IMR-90 (cell line): ENCODE measurements at regions not wholly inside any gene's neighbourhood (a gene's known extent, or its start where the extent isn't known, plus 50 kb on each side); places are given as distances from the start of the nearest gene placed in this dataset.

ENCODE experiments used
- ATAC-seq: fragments of 200-7000 bp; cut with Tn5 transposase; 2 replicates; pipeline ENCODE4 v1.9.1; 2020; ENCODE audit warnings: low read depth, mild to moderate bottlenecking, moderate library complexity
- BruUV-seq: library from RNA; stranded (reverse); fragments of 400-500 nt; replicated peaks from 2 replicates; lab custom pipeline; 2021; lab: Mats Ljungman, UMichigan
- CTCF ChIA-PET: fragments of 300-600 bp; formaldehyde crosslinking; extraction: SDS; loops from one replicate; lab custom pipeline; 2021; ENCODE audit warnings: antibody characterized with exemption; lab: Yijun Ruan, JAX
- POLR2A ChIA-PET: fragments of 300-600 bp; sonication (Branson Sonifier 250); formaldehyde crosslinking; loops from one replicate; lab custom pipeline; 2022; ENCODE audit warnings: antibody characterized with exemption; ENCODE audit not compliant: unreplicated experiment; lab: Charles Lee
- DNase-seq: peaks from one replicate; pipeline ENCODE4 v3.0.0; 2013
- H2AFZ ChIP-seq: replicated peaks from 2 replicates; pipeline ENCODE3; 2013; ENCODE audit warnings: low read length, mild to moderate bottlenecking; ENCODE audit not compliant: poor library complexity
- H2AK5ac ChIP-seq: 2 replicates; pipeline ENCODE4 v1.6.1; 2013; ENCODE audit warnings: low read depth, low read length, inconsistent platforms
- H2AK9ac ChIP-seq: replicated peaks from 2 replicates; pipeline ENCODE3; 2013; ENCODE audit warnings: mild to moderate bottlenecking, low read depth, low read length, moderate library complexity; ENCODE audit not compliant: poor library complexity
- H2BK120ac ChIP-seq: 2 replicates; pipeline ENCODE4 v1.6.1; 2013; ENCODE audit warnings: low read depth, low read length, inconsistent platforms
- H2BK15ac ChIP-seq: 3 replicates; pipeline ENCODE4 v1.6.1; 2013; ENCODE audit warnings: low read depth, low read length, inconsistent platforms
- H2BK20ac ChIP-seq: 2 replicates; pipeline ENCODE4 v1.6.1; 2013; ENCODE audit warnings: low read depth, mild to moderate bottlenecking, inconsistent platforms, low read length, moderate library complexity
- H2BK5ac ChIP-seq: 2 replicates; pipeline ENCODE4 v1.6.1; 2013; ENCODE audit warnings: mild to moderate bottlenecking, low read depth, low read length, inconsistent platforms; ENCODE audit not compliant: poor library complexity, severe bottlenecking
- H3K14ac ChIP-seq: replicated peaks from 2 replicates; pipeline ENCODE4 v1.6.1; 2013; ENCODE audit warnings: low read depth, low read length, inconsistent platforms
- H3K18ac ChIP-seq: 2 replicates; pipeline ENCODE4 v1.6.1; 2013; ENCODE audit warnings: low read depth, low read length, control low read depth
- H3K23ac ChIP-seq: 2 replicates; pipeline ENCODE4 v1.6.1; 2013; ENCODE audit warnings: low read depth, low read length, inconsistent platforms
- H3K27ac ChIP-seq: 2 replicates; pipeline ENCODE4 v1.5.1; 2013; ENCODE audit warnings: mild to moderate bottlenecking, control low read depth, low read length; ENCODE audit not compliant: insufficient read depth
- H3K27me3 ChIP-seq: 2 replicates; pipeline ENCODE4 v1.6.1; 2013; ENCODE audit warnings: low read length; ENCODE audit not compliant: control insufficient read depth, insufficient read depth
- H3K36me3 ChIP-seq: 2 replicates; pipeline ENCODE4 v1.6.1; 2013; ENCODE audit warnings: low read length, mixed read lengths; ENCODE audit not compliant: control insufficient read depth, insufficient read depth
- H3K4ac ChIP-seq: 2 replicates; pipeline ENCODE4 v1.6.1; 2013; ENCODE audit warnings: low read depth, low read length, inconsistent platforms
- H3K4me1 ChIP-seq: 2 replicates; pipeline ENCODE4 v1.6.1; 2013; ENCODE audit warnings: low read length, mixed read lengths; ENCODE audit not compliant: control insufficient read depth, insufficient read depth
- H3K4me2 ChIP-seq: 2 replicates; pipeline ENCODE4 v1.6.1; 2013; ENCODE audit warnings: low read depth, mild to moderate bottlenecking, control low read depth, low read length, moderate library complexity
- H3K4me3 ChIP-seq: 2 replicates; pipeline ENCODE4 v1.5.1; 2013; ENCODE audit warnings: low read depth, mild to moderate bottlenecking, control low read depth, low read length, moderate library complexity; ENCODE audit not compliant: insufficient read depth
- H3K56ac ChIP-seq: 2 replicates; pipeline ENCODE4 v1.6.1; 2013; ENCODE audit warnings: low read length, inconsistent platforms; ENCODE audit not compliant: insufficient read depth; ENCODE audit errors: extremely low read depth
- H3K79me1 ChIP-seq, 2 experiments: 2 replicates each; pipeline ENCODE4 v1.6.1; 2013; ENCODE audit warnings: low read length in 2 of 2, inconsistent platforms in 1 of 2, low read depth in 1 of 2
- H3K9ac ChIP-seq: 2 replicates; pipeline ENCODE4 v1.6.1; 2013; ENCODE audit warnings: low read depth, low read length, control low read depth
- H3K9me1 ChIP-seq: 2 replicates; pipeline ENCODE4 v1.6.1; 2013; ENCODE audit warnings: low read length, inconsistent platforms; ENCODE audit not compliant: insufficient read depth
- H3K9me3 ChIP-seq: 2 replicates; pipeline ENCODE4 v1.6.1; 2013; ENCODE audit warnings: low read length; ENCODE audit not compliant: control insufficient read depth, insufficient read depth
- H4K20me1 ChIP-seq: 2 replicates; pipeline ENCODE4 v1.6.1; 2013; ENCODE audit warnings: low read length, inconsistent platforms; ENCODE audit not compliant: insufficient read depth
- H4K5ac ChIP-seq: 2 replicates; pipeline ENCODE4 v1.6.1; 2013; ENCODE audit warnings: mild to moderate bottlenecking, low read depth, low read length, control low read depth
- H4K8ac ChIP-seq, 2 experiments: 2 replicates each; pipeline ENCODE4 v1.6.1; 2013; ENCODE audit warnings: low read depth in 2 of 2, low read length in 2 of 2, control low read depth in 1 of 2, inconsistent platforms in 1 of 2
- H4K91ac ChIP-seq: 2 replicates; pipeline ENCODE4 v1.6.1; 2013; ENCODE audit warnings: low read depth, low read length, inconsistent platforms; ENCODE audit not compliant: insufficient read depth
- BHLHE40 ChIP-seq: fragments of 150-350 bp; IDR thresholded peaks from 2 replicates; pipeline ENCODE4 v1.6.1; 2016; ENCODE audit warnings: mild to moderate bottlenecking, low read depth, low read length
- CEBPB ChIP-seq: IDR thresholded peaks from 2 replicates; pipeline ENCODE4 v1.6.1; 2012; ENCODE audit warnings: low read depth, low read length, improper control_type of control experiment
- CHD1 ChIP-seq: IDR thresholded peaks from 2 replicates; pipeline ENCODE4 v1.6.1; 2012; ENCODE audit warnings: low read depth, low read length, improper control_type of control experiment
- CTCF ChIP-seq: conservative IDR thresholded peaks from 2 replicates; pipeline ENCODE4 v1.5.1; 2012; ENCODE audit warnings: mild to moderate bottlenecking, low read depth, low read length, improper control_type of control experiment
- ELK1 ChIP-seq: fragments of 150-350 bp; IDR thresholded peaks from 2 replicates; pipeline ENCODE4 v1.6.1; 2016; ENCODE audit warnings: low read depth, mild to moderate bottlenecking, low read length, moderate library complexity, borderline replicate concordance
- FOS ChIP-seq: fragments of 150-350 bp; IDR thresholded peaks from 2 replicates; pipeline ENCODE4 v1.6.1; 2016; ENCODE audit warnings: low read depth, low read length
- MAFK ChIP-seq: IDR thresholded peaks from 2 replicates; pipeline ENCODE4 v1.6.1; 2012; ENCODE audit warnings: low read depth, low read length, improper control_type of control experiment
- MAZ ChIP-seq: IDR thresholded peaks from 2 replicates; pipeline ENCODE4 v1.6.1; 2012; ENCODE audit warnings: low read depth, mild to moderate bottlenecking, low read length, improper control_type of control experiment, moderate library complexity, borderline replicate concordance
- MXI1 ChIP-seq: IDR thresholded peaks from 2 replicates; pipeline ENCODE4 v1.6.1; 2012; ENCODE audit warnings: low read depth, mild to moderate bottlenecking, low read length, moderate library complexity, borderline replicate concordance
- NFE2L2 ChIP-seq: fragments of 150-350 bp; IDR thresholded peaks from 2 replicates; pipeline ENCODE4 v1.6.1; 2016; ENCODE audit warnings: low read depth, mild to moderate bottlenecking, low read length
- POLR2A ChIP-seq: IDR thresholded peaks from 2 replicates; pipeline ENCODE4 v1.6.1; 2012; ENCODE audit warnings: mild to moderate bottlenecking, low read depth, low read length
- RAD21 ChIP-seq: IDR thresholded peaks from 2 replicates; pipeline ENCODE4 v1.6.1; 2012; ENCODE audit warnings: low read length, improper control_type of control experiment
- RCOR1 ChIP-seq: IDR thresholded peaks from 2 replicates; pipeline ENCODE4 v1.6.1; 2012; ENCODE audit warnings: mild to moderate bottlenecking, low read length, improper control_type of control experiment; ENCODE audit not compliant: insufficient replicate concordance
- RFX5 ChIP-seq: IDR thresholded peaks from 2 replicates; pipeline ENCODE4 v1.8.0; 2012; ENCODE audit warnings: low read depth, mild to moderate bottlenecking, low read length, moderate library complexity
- SMC3 ChIP-seq: fragments of 150-350 bp; IDR thresholded peaks from 2 replicates; pipeline ENCODE4 v1.6.1; 2016; ENCODE audit warnings: low read depth, mild to moderate bottlenecking, antibody characterized with exemption, low read length, moderate library complexity
- USF2 ChIP-seq: fragments of 150-350 bp; IDR thresholded peaks from 2 replicates; pipeline ENCODE4 v1.6.1; 2017; ENCODE audit warnings: mild to moderate bottlenecking, antibody characterized with exemption, low read length, low read depth
- WGBS, 2 experiments: methylation state at CpG; one replicate each; pipeline versions ENCODE4 v1.1.5 to v1.1.7; 2013; ENCODE audit warnings: missing lambda C conversion rate in 2 of 2; ENCODE audit not compliant: insufficient read length in 1 of 2; ENCODE audit errors: extremely low coverage in 2 of 2; 5-methylcytosine and 5-hydroxymethylcytosine counted together
- dilution Hi-C: fragments of 300-500 bp; cut with HindIII; formaldehyde crosslinking; loops from one replicate; pipeline ENCODE4 v1.14.3; 2018; ENCODE audit warnings: low sequenced_read_pairs; ENCODE audit not compliant: unreplicated experiment
- in situ Hi-C: fragments of 300-500 bp; cut with MboI; formaldehyde crosslinking; loops from 3 replicates; pipeline ENCODE4 v1.14.3; 2019; ENCODE audit warnings: low sequenced_read_pairs, inconsistent platforms, mixed read lengths
- intact Hi-C: fragments of 100-400 bp; cut with micrococcal nuclease; formaldehyde crosslinking; loops from 2 replicates; pipeline ENCODE4 v1.10.0; 2022

- Histone ChIP-seq H2AK9ac (no peak overlapping the region), H3K79me1 (no peaks in the 10 kb centered on the region), H3K9me1 (no peaks in the 10 kb centered on the region), H3K56ac (no peak overlapping the region), H2BK120ac (no peak overlapping the region), H2AK5ac (no peak overlapping the region), H3K9ac (no peak overlapping the region), H2BK15ac (no peak overlapping the region), H3K4me3 (no peak overlapping the region), H4K91ac (no peak overlapping the region), H2AFZ (no peak overlapping the region), H3K18ac (no peak overlapping the region), H2BK5ac (no peak overlapping the region), H4K8ac (no peak overlapping the region), H3K14ac (no peak overlapping the region), H3K36me3 (no peaks in the 10 kb centered on the region), H3K4me1 (no peaks in the 10 kb centered on the region), H3K27ac (no peak overlapping the region), H3K4ac (no peak overlapping the region), H3K9me3 (peaks cover 5% of the 10 kb centered on the region; the same call in 1 of the 2 replicates), H3K23ac (no peak overlapping the region), H3K4me2 (no peak overlapping the region), H4K20me1 (no peaks in the 10 kb centered on the region), H2BK20ac (no peak overlapping the region), H4K5ac (no peak overlapping the region), H3K27me3 (no peaks in the 10 kb centered on the region)
- in situ Hi-C loops = no loop called here
- BruUV-seq = no TSS peak
- TF ChIP-seq RCOR1 (no peak), BHLHE40 (no peak), MAFK (no peak), CEBPB (no peak), RAD21 (no peak), ELK1 (no peak), CHD1 (no peak), POLR2A (no peak), MXI1 (no peak), NFE2L2 (no peak), MAZ (no peak), RFX5 (no peak), CTCF (no peak), SMC3 (no peak), FOS (no peak), USF2 (no peak)
- no CpG with 5 or more reads among the region's 6 CpGs for WGBS, 2 experiments
- ChIA-PET CTCF (no interaction called here), POLR2A (no interaction called here)
- dilution Hi-C loops = no loop called here
- ATAC-seq (no peak), DNase-seq (no peak)
- intact Hi-C loops = no loop called here
Observed at GRCh38 chr18:7373441-7373840, 142.6 kb downstream of the LRRC30 start.
